ENCODE measurements at regions not wholly inside any gene's neighbourhood (a gene's known extent, or its start where the extent isn't known, plus 50 kb on each side); places are given as distances from the start of the nearest gene placed in this dataset.

GRCh38 chr12:123094349-123095077 is 56.4 kb downstream of the PITPNM2 start:
- Histone ChIP-seq H3K27ac (peak overlapping the region; percentile 76 to 90 (median 88)), H3K27me3 (no peaks in the 10 kb centered on the region), H3K4me3 (no peak overlapping the region), H3K36me3 (no peaks in the 10 kb centered on the region), H3K9me3 (no peaks in the 10 kb centered on the region), H3K4me1 (peaks cover 63 to 66% of the 10 kb centered on the region in 2 donors)
- TF ChIP-seq, protein P1, sequence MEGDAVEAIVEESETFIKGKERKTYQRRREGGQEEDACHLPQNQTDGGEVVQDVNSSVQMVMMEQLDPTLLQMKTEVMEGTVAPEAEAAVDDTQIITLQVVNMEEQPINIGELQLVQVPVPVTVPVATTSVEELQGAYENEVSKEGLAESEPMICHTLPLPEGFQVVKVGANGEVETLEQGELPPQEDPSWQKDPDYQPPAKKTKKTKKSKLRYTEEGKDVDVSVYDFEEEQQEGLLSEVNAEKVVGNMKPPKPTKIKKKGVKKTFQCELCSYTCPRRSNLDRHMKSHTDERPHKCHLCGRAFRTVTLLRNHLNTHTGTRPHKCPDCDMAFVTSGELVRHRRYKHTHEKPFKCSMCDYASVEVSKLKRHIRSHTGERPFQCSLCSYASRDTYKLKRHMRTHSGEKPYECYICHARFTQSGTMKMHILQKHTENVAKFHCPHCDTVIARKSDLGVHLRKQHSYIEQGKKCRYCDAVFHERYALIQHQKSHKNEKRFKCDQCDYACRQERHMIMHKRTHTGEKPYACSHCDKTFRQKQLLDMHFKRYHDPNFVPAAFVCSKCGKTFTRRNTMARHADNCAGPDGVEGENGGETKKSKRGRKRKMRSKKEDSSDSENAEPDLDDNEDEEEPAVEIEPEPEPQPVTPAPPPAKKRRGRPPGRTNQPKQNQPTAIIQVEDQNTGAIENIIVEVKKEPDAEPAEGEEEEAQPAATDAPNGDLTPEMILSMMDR (IDR thresholded peaks at IDR 0.05 in 4 of 5, conservative IDR thresholded peaks at IDR 0.05 in 1 of 5) = no peak
- TF ChIP-seq POLR2A (IDR thresholded peaks at IDR 0.05) = no peak
- intact Hi-C loops (cut with DNase I; ENCODE audit: low total_unique reads) = loop anchor here (5.0 kb wide), 1 partner anchor 58 kb away; the partner anchor contains the start of gene PITPNM2
- DNase-seq (peak; percentile 59 to 73), ATAC-seq (peak; percentile 52 to 57)
- in situ Hi-C loops (cut with MboI; ENCODE audit: low sequenced_read_pairs in 4 of 4) = no loop called here

DNA sequence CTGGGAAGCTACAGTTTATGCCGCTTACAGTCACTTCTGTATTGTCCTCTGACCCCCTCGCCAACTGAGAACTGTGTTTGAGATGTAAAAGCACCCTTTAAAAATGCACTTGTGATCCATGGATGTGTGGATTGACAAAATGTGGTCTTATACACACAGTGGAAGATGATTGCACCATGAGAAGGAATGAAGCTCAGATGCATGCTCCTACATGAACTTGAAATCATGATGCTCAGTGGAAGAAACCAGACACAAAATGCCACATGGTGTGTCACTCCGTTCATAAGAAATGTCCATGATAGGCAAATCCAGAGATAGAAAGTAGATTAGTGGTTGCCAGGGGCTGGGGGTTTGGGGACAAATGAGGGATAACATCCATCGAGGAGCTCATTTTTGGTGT is 58.0 kb downstream of the PITPNM2 start:
- no peak for ATAC-seq
- TF ChIP-seq POLR2A (IDR thresholded peaks at IDR 0.05) = no peak
- TF ChIP-seq, protein P1 (IDR thresholded peaks at IDR 0.05 in 4 of 5, conservative IDR thresholded peaks at IDR 0.05 in 1 of 5) = no peak
- H3K9me3 ChIP-seq = no peaks in the 10 kb centered on the region
- peak overlapping the region in 1 of 4 donors; percentile 86 for H3K27ac ChIP-seq
- no peaks in the 10 kb centered on the region for H3K36me3 ChIP-seq
- no peaks in the 10 kb centered on the region for H3K27me3 ChIP-seq
- peaks cover 50 to 51% of the 10 kb centered on the region in 2 donors for H3K4me1 ChIP-seq
- intact Hi-C loops (cut with DNase I; ENCODE audit: low total_unique reads) = no loop called here
- DNase-seq = no peak
- H3K4me3 ChIP-seq = no peak overlapping the region
- in situ Hi-C loops (cut with MboI; ENCODE audit: low sequenced_read_pairs in 4 of 4) = no loop called here

DNA sequence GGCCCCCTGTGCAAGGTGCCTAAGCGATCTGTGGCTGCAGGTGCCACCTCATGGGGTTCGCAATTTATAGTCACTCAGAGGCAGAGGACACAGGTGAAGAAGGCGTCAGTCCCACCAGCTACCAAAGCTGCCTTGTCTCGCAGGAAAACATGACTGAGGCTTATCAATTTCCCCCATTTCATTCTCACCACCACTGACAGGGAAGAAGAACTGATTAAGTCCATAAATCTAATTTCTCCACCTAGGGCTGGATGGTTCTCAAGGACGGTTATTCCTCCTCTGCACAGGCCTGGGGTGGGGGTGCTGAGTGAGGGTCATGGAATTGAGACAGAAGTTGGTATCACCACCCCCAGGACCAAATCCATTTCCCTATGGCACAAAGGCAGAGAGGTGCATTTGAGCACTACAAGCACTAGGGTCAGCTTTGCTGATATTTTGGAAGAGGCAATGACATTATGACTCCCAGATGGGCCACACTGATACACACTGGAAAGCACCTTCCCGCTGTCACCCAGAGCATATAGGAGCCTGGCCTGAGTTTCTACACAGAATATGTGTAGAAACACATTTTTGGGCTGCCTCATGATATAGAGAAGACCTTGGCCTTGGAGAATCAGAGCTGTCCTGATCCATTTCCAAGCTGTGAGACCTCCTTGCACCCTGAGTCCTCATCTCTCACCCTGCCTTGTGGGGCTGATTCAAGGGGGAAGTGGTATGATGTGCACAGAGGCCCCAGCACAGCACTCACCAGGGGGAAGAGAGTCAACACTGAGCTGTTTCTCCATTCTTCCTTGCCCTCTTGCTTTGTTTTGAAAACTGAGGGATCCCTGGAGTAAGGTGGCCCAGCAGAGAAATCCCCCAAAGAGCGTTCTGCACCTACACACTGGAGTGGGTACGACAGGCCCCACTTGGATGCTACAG is 59.4 kb downstream of the PITPNM2 start:
- Histone ChIP-seq H3K9me3 (no peaks in the 10 kb centered on the region), H3K4me3 (no peak overlapping the region), H3K27ac (no peak overlapping the region), H3K36me3 (no peaks in the 10 kb centered on the region), H3K27me3 (no peaks in the 10 kb centered on the region), H3K4me1 (peaks cover 36 to 40% of the 10 kb centered on the region in 2 donors)
- ATAC-seq (no peak), DNase-seq (no peak)
- in situ Hi-C loops (cut with MboI; ENCODE audit: low sequenced_read_pairs in 4 of 4) = no loop called here
- TF ChIP-seq, protein P1 (IDR thresholded peaks at IDR 0.05 in 4 of 5, conservative IDR thresholded peaks at IDR 0.05 in 1 of 5) = no peak
- TF ChIP-seq POLR2A (IDR thresholded peaks at IDR 0.05) = no peak
- intact Hi-C loops (cut with DNase I; ENCODE audit: low total_unique reads) = no loop called here

DNA sequence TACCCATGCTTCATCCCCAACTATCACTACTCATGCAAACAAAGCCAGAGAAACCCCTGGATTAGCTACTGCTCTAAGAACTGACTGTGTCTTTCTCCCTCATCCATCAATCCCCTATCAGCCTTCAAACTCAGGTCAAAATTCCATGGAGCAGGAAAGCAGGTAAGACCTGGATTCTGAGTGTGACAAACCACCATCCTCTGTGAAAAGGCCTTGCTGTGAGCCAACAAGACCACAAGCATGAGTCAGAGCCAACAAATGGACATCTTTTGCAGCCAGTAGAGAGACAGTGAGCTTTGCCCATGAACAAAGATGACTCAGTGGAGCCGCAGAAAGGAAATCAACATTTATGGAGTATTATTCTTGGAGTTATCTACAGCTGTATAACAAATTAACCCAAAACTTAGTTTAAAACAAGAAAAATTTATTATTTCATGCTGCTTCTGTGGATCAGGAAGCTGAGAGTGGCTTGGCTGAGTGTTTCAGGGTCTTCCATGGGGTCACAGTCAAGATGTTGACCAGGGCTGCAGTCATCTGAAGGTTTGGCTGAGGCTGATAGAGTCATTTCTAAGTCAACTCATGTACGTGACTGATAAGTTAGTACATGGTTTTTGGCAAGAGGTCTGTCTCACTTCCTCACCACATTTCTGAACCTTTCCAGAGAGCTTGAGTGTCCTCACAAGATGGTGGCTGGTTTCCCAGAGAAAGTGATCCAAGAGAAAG is 61.1 kb downstream of the PITPNM2 start:
- ATAC-seq (no peak), DNase-seq (no peak)
- Histone ChIP-seq H3K4me3 (no peak overlapping the region), H3K9me3 (no peaks in the 10 kb centered on the region), H3K27me3 (no peaks in the 10 kb centered on the region), H3K27ac (no peak overlapping the region), H3K36me3 (no peaks in the 10 kb centered on the region), H3K4me1 (peaks cover 29 to 30% of the 10 kb centered on the region in 2 donors)
- TF ChIP-seq POLR2A (IDR thresholded peaks at IDR 0.05) = no peak
- TF ChIP-seq, protein P1 (IDR thresholded peaks at IDR 0.05 in 4 of 5, conservative IDR thresholded peaks at IDR 0.05 in 1 of 5) = no peak
- in situ Hi-C loops (cut with MboI; ENCODE audit: low sequenced_read_pairs in 4 of 4) (no loop called here), intact Hi-C loops (cut with DNase I; ENCODE audit: low total_unique reads) (no loop called here)
